ENCODE measurements at regions not wholly inside any gene's neighbourhood (a gene's known extent, or its start where the extent isn't known, plus 50 kb on each side); places are given as distances from the start of the nearest gene placed in this dataset.

- no peak overlapping the region for H3K4me3 ChIP-seq (ENCODE audit: low read depth, low read length)
- DNase-seq (ENCODE audit: low read depth), result no peak
- TF ChIP-seq, protein P1, sequence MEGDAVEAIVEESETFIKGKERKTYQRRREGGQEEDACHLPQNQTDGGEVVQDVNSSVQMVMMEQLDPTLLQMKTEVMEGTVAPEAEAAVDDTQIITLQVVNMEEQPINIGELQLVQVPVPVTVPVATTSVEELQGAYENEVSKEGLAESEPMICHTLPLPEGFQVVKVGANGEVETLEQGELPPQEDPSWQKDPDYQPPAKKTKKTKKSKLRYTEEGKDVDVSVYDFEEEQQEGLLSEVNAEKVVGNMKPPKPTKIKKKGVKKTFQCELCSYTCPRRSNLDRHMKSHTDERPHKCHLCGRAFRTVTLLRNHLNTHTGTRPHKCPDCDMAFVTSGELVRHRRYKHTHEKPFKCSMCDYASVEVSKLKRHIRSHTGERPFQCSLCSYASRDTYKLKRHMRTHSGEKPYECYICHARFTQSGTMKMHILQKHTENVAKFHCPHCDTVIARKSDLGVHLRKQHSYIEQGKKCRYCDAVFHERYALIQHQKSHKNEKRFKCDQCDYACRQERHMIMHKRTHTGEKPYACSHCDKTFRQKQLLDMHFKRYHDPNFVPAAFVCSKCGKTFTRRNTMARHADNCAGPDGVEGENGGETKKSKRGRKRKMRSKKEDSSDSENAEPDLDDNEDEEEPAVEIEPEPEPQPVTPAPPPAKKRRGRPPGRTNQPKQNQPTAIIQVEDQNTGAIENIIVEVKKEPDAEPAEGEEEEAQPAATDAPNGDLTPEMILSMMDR (IDR thresholded peaks at IDR 0.05; ENCODE audit: control insufficient read depth, extremely low read depth, insufficient read depth), result no peak
These were observed 111.8 kb upstream of the NTRK2 start for GRCh38 chr9:84557751-84558150.

- H3K4me3 ChIP-seq (ENCODE audit: low read depth, low read length), result no peak overlapping the region
- DNase-seq (ENCODE audit: low read depth), result no peak
- TF ChIP-seq, protein P1 (IDR thresholded peaks at IDR 0.05; ENCODE audit: control insufficient read depth, extremely low read depth, insufficient read depth), result no peak
These were observed 105.8 kb upstream of the NTRK2 start for GRCh38 chr9:84563691-84564090.

GRCh38 chr9:84567805-84568204 is 101.7 kb upstream of the NTRK2 start:
- TF ChIP-seq, protein P1 (IDR thresholded peaks at IDR 0.05; ENCODE audit: control insufficient read depth, extremely low read depth, insufficient read depth), result no peak
- no peak overlapping the region for H3K4me3 ChIP-seq (ENCODE audit: low read depth, low read length)
- DNase-seq (ENCODE audit: low read depth), result no peak

- TF ChIP-seq, protein P1 (IDR thresholded peaks at IDR 0.05; ENCODE audit: control insufficient read depth, extremely low read depth, insufficient read depth), result no peak
- H3K4me3 ChIP-seq (ENCODE audit: low read depth, low read length), result no peak overlapping the region
- no peak for DNase-seq (ENCODE audit: low read depth)
These were observed 98.9 kb upstream of the NTRK2 start for GRCh38 chr9:84570482-84571154.

- TF ChIP-seq, protein P1 (IDR thresholded peaks at IDR 0.05; ENCODE audit: control insufficient read depth, extremely low read depth, insufficient read depth), result no peak
- DNase-seq (ENCODE audit: low read depth), result no peak
- H3K4me3 ChIP-seq (ENCODE audit: low read depth, low read length), result no peak overlapping the region
These were observed 96.4 kb upstream of the NTRK2 start for GRCh38 chr9:84573083-84573482.

- DNase-seq (ENCODE audit: low read depth), result no peak
- TF ChIP-seq, protein P1 (IDR thresholded peaks at IDR 0.05; ENCODE audit: control insufficient read depth, extremely low read depth, insufficient read depth), result no peak
- no peak overlapping the region for H3K4me3 ChIP-seq (ENCODE audit: low read depth, low read length)
These were observed 93.8 kb upstream of the NTRK2 start for GRCh38 chr9:84575705-84576104.

DNA sequence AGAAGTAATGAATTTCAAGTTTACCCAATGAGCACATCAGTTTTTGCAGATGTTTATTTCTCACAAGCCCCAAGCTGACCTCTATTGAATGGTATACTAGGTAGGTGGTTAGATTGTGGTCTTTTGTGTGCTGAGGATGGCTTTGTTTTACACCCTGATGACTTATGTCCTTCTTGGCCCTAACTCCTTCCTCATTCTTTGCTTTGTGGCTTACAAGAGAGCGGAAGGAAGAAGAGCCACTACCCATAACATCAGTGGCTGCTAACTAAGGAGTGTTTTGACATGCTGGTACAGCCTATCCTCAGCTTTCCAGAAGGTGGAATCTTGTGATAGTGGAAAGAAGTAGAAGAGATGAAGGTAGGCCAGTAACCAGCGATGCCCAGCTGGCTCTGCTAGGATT is 85.7 kb upstream of the NTRK2 start:
- no peak for DNase-seq (ENCODE audit: low read depth)
- H3K4me3 ChIP-seq (ENCODE audit: low read depth, low read length), result no peak overlapping the region
- TF ChIP-seq, protein P1 (IDR thresholded peaks at IDR 0.05; ENCODE audit: control insufficient read depth, extremely low read depth, insufficient read depth), result no peak
